ENCODE measurements at regions not wholly inside any gene's neighbourhood (a gene's known extent, or its start where the extent isn't known, plus 50 kb on each side); places are given as distances from the start of the nearest gene placed in this dataset.
"Not testable (repeated sequence)": the region's sequence is repeated elsewhere in the genome, so short reads cannot be mapped to it uniquely, and the experiment has no call there.

DNA sequence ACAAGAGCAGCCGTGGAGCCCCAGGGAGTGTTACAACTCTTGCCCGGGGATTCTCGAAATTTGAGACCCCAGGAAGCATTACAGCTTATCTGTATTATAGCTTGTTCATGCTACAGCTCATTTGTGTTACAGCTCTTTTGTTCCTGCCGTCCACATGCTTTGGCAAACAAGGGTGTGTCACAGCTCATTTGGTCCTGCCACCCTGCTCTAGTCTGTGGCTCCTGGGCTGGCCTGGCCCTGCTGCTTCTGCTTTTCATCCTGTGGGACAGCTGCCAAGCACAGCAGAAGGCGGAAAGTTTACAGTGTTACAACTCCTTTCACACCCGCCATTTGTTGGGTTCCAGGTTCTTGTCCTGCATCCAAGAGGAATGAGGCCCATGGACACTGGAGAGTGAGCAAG is 685.0 kb downstream of the SLCO4C1 start:
- DNase-seq = no peak

DNA sequence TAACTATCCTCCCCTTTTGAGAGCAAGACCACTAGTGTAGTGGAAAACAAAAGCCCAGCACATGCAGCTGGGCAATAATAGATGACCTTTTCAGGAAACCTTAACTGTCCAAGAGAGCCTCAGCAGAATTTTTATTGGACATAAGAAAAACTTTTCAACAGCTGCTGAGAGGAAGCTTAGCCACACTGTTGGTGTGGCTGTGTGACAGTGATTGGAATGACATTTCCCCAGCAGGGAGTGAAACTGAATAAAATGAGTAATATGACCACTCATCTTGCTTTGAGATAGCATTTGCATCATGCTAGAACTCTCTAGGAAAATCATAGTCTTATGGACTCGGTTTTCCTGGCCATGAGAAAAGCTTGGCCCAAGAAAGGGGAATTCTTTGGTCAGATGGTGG is 687.8 kb downstream of the SLCO4C1 start:
- no peak for DNase-seq

DNA sequence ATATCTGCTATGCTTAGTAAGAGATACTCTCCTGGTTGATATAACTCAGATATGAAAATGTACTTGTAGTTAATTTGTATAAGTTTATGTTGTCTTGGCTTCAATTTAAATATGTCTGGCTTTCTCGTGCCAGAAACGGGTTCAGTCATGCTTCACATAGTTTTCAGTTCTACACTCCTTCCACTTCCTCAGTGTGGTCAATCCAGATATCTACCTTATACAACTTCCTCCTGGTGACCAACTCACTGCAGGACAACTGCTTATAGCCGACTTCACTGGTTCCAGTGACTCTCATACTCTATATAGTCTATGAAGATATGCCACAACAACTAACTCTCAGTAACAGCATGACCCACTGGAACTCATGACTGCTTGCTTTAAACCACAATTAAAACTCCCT is 690.4 kb downstream of the SLCO4C1 start:
- DNase-seq = no peak

- DNase-seq = no peak
These were observed 695.5 kb downstream of the SLCO4C1 start for GRCh38 chr5:101600614-101601013.

GRCh38 chr5:101590384-101590783 is 687.3 kb upstream of the ST8SIA4 start:
- no peak for DNase-seq

DNA sequence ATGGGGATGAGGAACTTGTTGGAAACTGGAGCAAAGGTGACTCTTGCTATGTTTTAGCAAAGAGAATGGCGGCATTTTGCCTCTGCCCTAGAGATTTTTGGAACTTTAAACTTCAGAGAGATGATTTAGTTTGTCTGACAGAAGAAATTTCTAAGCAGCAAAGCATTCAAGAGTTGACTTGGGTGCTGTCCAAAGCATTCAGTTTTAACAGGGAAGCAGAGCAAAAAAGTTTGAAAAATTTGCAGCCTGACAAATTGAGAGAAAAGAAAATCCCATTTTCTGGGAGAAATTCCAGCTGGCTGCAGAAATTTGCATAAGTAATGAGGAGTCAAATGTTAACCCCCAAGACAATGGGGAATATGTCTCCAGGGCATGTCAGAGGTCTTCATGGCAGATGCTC is 682.3 kb upstream of the ST8SIA4 start:
- DNase-seq = no peak

DNA sequence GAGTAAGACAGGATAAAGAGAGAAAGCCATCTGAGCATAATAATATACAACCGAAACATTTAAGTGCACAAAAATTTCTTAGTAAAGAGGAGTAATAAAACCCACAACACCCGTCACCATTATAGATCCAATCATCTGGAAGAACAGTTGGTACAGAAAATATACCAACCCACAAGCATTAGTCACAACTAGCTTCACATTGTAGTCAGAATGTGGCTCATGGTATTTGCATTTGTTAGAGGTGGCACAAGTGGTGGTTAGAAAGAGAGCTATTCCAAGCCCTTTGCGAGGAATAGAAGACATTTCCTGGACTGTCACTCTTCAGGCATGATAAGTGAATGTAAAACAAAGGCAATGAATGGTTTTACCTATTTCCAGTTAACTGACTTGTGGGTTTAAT is 677.5 kb upstream of the ST8SIA4 start:
- no peak for DNase-seq

DNA sequence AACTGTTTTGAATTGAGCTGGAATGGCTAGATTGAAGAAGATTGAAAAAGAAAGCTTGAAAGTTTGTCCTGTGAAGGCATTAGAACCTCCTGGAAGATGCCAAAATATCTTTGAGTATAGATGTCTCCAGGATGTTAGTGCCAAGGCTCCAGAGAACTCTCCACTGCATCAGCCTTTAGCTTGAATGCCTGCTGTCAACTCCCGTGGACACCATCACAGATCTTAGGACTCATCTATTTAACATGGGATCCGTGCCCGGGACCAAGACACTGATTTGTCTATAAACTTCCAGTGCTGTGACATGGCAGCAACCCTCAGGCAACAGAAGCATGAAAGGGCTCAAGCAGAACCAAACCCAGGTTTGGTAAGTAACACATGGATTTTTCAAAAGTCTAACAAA is 670.9 kb upstream of the ST8SIA4 start:
- no peak for DNase-seq

DNA sequence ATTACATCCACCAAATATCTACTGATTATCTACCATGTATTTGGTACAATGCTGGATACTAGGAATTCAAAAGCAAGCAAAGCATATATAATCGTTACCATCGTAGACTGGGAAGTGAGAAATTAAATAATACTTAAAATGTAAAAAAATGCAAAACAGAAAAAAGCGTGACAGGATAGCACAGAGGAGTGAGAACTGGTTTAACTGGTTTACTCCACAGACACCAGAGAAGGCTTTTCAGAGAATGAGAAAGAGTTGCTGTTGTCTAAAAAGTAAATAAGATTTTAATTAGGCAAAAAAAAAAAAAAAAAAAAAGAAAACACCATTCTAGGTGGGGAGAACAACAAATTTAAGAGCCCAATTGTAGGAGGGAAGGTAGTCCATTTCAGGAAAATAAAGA is 657.9 kb upstream of the ST8SIA4 start:
- no peak for DNase-seq

DNA sequence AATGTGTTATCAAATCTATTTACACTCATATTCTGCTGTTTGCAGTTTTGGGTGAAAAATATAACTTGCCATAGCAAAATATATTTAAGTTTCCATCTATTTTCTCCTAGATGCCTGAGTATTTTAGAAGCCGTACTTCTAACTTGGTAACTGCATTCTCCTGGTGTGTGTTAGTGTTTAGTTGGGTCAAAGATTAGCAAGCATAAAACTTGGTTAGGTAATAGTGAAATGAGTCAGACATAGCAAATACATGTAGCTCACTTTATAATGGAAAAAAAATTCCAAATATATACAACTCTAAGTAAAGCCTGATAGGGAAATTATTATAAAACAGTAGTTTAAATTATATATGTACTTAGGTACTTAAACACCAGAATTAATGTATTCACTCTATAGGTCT is 640.7 kb upstream of the ST8SIA4 start:
- DNase-seq = no peak

DNA sequence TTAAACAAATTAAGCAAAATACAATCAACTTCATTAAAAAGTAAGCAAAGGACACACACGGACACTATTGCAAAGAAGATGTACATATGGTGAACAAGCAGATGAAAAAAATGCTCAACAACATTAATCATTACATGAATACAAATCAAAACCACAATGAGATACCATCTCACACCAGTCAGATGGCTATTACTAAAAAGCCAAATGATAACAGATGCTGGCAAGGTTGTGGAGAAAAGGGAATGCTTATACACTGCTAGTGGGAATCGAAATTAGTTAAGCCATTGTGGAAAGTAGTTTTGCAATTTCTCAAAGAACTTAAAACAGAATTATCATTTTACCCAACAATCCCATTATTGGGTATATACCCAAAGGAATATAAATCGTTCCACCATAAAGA is 636.2 kb upstream of the ST8SIA4 start:
- no peak for DNase-seq

DNA sequence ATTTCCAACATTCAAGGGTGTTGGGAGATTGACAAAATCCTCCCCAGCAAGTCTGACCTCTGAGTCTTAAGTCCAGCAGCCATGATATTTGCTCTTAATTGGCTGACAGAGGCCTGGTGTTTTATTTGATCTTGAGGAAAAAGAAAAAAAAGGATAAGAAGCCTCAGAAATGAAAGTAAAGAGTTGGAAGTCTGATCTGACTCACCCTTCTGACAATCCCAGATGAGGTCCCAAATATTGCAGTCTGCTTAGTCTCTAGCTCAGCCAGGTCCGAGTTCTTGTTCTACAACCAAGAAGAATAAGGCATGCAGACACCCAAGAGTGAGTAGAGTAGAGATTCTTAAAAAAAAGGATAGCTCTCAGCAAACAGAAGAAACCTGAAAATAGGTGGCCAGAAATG is 632.5 kb upstream of the ST8SIA4 start:
- DNase-seq = no peak

GRCh38 chr5:101534491-101535110 is 631.5 kb upstream of the ST8SIA4 start:
- no peak for DNase-seq

- DNase-seq = no peak
These were observed 629.3 kb upstream of the ST8SIA4 start for GRCh38 chr5:101532430-101532829.

DNA sequence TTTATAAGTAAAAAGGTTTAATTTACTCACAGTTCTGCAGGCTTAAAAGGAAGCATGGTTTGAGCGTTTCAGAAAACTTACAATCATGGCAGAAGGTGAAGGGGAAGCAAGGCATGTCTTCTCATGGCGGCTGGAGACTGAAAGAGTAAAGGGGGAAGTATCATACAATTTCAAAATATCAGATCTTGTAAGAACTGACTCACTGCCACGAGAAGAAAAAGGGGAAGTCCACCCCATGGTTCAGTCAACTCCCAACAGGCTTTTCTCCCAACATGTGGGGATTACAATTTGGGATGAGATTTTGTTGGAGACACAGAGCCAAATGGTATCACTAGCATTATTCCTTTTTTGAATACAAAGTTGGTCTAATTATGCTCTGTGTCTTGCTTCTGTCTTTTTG is 627.9 kb upstream of the ST8SIA4 start:
- no peak for DNase-seq

DNA sequence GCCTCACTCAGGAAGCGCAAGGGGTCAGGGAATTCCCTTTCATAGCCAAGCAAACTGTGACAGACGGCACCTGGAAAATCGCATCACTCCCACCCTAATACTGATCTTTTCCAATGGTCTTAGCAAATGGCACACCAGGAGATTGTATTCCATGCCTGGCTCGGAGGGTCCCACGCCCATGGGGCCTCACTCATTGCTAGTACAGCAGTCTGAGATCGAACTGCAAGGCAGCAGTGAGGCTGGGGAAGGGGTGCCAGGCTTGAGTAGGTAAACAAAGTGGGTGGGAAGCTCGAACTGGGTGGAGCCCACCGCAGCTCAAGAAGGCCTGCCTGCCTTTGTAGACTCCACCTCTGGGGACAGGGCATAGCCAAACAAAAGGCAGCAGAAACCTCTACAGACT is 626.0 kb upstream of the ST8SIA4 start:
- DNase-seq = not testable (repeated sequence)

DNA sequence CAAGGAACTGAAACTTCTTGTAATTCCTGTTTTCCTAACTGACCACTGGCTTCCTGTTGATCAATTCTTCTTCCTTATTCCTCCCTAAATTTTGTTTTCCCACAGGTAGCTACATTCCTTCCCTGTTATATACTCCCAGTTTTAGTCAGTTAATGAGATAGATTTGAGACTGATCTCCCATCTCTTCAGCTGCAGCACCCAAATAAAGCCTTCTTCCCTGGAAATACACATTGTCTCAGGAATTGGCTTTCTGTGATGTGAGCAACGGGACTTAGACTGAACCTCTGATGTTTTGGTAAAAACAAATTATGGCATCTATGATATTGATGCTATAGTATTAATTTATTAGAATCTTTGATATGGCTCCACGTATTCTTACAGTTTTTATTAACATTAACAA is 617.3 kb upstream of the ST8SIA4 start:
- DNase-seq = no peak

DNA sequence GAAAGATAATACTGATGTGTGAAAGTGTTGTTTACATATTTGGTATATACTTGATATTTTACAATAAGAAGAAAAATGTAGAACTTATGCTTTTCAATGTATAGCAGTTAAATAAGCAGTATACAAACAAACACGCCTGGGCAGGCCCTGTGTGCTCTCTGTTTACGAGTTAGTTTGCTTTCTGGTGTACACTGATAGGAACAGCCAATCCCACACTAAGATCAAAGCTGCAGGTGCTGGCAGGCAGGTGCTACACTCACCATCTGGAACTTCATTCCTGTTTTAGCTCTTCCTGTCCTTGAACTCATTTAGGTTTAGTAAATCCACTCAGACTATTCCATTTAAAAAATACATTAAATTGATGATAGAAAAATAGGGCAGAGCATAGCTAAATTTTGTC is 614.7 kb upstream of the ST8SIA4 start:
- DNase-seq = peak; percentile 64

DNA sequence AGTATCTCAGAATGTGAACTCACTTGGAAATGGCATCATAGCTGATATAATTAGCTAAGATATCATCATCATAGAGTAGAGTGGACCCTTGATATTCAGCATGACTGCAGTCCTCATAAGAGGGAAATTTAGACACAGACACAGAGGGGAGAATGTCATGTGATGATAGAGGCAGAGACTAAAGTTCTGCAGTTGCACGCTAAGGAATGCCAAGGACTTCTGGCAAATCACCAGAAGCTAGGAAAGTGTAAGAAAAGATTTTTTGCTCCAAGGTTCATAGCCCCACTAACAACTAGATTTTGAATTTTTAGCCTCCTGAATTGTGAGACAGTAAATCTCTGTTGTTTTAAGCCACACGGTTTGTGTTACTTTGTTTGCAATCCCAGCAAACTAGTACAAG is 612.6 kb upstream of the ST8SIA4 start:
- DNase-seq = no peak

DNA sequence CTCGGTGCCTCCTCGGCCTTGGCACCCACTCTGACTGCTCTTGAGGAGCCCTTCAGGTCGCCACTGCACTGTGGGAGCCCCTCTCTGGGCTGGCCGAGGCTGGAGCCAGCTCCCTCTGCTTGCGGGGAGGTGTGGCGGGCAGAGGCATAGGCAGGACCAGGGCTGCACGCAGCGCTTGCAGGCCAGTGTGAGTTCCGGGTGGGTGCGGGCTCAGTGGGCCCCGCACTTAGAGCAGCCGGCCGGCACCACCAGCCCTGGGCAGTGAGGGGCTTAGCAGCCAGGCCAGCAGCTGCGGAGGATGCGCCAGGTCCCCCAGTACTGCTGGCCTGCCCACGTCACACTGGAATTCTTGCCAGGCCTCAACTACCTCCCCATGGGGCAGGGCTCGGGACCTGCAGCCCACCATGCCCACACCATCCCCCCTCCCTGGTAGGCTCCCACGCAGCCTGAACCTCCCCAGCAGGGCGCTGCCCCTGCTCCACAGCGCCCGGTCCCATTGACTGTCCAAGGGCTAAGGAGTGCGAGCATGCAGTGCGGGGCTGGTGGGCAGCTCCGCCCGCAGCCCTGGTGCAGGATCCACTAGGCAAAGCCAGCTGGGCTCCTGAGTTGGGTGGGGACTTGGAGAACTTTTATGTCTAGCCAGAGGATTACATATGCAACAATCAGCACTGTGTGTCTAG is 602.9 kb upstream of the ST8SIA4 start:
- no peak for DNase-seq

DNA sequence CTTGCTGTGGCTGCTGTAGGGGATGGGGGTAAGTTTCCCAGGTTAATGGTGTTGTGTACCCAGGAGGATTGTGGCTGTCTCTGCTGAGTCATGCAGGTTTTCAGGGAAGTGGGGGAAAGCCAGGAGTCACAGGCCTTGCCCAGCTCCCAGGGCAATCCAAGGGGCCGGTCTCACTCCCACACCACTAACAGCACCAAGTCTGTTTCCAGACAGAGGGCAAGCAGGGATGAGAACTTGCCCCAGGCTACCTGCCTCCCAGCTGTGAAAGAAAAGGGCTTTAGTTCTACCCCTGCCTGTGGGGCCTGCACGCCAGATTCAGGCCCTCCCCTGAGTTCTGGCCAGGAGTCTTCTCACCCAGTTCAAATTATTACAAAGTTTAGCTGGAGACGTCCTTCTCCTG is 579.8 kb upstream of the ST8SIA4 start:
- no peak for DNase-seq

DNA sequence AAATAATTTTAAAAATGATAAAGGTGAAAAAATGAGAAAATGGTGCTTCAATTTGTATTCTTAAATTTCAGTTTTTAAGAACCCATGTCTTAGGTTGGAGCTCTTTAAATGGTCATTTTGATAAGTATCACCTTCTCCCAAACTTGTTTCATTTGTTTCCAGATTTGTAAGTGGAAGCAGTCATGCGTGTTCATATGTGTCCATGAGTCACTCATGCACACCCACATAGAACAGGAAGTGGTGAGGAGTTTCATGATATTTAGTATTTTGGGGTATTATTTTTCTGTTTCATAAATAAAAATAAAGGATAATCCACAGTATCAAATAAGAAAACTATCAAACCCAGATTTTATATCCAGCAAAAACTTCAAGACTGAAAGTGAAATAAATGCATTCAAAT is 570.4 kb upstream of the ST8SIA4 start:
- no peak for DNase-seq

DNA sequence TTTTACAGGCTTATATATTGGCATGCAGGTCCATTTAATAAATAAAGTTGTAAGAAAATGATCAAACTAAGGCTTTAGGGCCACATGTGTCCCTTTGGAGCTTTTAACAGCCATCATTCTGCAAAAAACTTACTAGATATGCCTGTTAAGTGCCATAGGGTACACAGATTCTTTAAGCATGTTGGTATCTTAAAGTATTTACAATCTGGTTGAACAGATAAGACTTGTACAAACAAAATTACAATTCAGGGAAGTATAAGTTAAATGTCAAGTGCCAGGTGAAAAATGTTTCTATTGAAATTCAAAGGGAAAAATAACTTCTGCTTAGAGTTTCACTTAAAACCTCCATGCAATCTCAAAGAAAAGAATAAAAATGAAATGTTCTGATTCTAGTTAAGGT is 558.4 kb upstream of the ST8SIA4 start:
- DNase-seq = no peak

- DNase-seq = no peak
These were observed 555.5 kb upstream of the ST8SIA4 start for GRCh38 chr5:101458587-101458986.

DNA sequence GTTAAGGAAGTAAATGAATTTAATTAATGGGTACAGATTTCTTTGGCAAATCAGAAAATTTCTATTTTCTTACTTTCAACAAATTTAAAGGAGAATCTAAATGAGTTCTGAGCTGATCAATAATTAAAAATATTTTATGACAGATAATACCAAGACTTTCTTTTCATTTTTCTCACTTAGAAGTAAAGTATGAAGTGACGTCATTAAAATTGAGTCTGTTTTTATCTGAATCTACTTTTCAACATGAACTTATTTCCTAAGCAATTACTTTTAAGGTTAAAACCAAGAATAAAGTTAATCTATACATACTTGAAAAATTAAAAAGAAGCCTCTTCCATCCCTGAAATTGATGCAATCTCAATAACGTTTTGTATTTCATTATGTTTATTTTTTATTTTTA is 552.8 kb upstream of the ST8SIA4 start:
- DNase-seq = no peak
